ENCODE measurements at regions not wholly inside any gene's neighbourhood (a gene's known extent, or its start where the extent isn't known, plus 50 kb on each side); places are given as distances from the start of the nearest gene placed in this dataset.

DNA sequence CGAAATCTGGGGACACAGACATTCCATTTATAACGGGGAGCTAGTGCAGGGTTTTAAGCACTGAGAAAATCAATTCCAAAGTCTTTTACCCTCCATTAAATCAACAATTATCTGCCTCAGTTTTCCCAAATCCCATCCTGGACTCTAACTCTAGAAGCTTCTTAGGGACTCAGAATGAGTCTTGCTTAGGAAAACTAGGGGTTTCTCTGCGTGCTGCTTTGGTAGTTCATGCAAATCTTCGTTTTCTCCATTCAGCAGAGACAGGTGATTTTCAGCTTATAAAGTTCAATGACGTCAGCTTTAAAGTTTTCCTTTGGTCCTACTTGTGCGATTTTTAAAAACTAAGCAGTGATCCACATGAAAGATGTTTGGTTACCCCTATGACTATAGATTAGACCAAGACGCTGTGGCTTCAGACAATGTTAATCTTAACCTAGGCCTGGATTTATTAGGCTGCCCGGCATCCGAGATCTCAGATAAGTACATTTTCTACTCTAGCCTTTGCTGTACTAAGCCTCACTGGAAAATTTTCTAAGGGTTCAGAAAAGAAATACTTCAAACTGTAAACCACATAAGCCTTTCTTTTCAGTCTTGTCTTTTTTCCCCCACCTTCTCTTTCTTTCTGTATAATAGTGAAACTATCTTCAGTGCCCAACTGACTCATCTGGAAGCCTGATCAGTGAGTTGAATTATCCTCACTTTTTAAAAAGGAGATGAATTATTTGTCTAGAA lies 121.4 kb upstream of the GATB start:
- TF ChIP-seq, protein P1, sequence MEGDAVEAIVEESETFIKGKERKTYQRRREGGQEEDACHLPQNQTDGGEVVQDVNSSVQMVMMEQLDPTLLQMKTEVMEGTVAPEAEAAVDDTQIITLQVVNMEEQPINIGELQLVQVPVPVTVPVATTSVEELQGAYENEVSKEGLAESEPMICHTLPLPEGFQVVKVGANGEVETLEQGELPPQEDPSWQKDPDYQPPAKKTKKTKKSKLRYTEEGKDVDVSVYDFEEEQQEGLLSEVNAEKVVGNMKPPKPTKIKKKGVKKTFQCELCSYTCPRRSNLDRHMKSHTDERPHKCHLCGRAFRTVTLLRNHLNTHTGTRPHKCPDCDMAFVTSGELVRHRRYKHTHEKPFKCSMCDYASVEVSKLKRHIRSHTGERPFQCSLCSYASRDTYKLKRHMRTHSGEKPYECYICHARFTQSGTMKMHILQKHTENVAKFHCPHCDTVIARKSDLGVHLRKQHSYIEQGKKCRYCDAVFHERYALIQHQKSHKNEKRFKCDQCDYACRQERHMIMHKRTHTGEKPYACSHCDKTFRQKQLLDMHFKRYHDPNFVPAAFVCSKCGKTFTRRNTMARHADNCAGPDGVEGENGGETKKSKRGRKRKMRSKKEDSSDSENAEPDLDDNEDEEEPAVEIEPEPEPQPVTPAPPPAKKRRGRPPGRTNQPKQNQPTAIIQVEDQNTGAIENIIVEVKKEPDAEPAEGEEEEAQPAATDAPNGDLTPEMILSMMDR (IDR thresholded peaks at IDR 0.05; ENCODE audit: low read depth, low read length) = no peak
- H3K4me3 ChIP-seq (ENCODE audit: low read depth, low read length) = no peak overlapping the region

DNA sequence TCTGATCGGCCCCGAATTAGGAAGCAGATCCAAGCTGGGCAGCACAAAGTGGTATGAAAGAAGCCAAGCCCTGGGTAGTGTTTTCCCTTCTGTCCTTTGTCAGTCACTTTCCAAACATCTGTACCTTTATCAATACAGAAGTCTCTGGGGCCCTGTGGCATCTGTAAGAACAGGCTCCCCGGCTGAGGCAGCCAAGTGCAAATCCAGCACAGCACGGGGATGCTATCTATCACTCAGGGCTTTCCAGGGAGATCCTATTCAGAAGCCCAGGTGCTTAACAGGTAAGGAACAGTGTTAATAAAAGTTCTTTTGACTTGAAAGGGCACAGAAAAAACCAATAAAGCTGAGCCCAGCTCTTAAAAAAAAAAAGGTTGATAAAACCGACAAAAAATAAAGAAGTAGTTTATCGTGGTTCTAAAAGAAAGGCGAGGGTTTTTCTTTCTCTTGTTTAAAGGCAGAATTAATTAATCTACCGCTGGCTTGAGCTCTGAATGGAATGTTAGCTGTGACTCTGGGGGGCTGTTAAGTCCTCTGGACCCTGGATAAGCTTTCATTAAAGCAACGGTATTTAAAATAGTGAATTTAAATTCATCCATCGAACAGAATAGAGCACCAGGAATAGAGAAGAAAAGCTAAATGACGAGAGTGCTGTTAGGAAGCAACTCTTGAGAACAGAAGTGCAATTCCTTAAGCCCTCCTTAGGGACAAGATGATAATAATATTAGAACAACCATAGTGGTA lies 119.1 kb upstream of the GATB start:
- TF ChIP-seq, protein P1 (IDR thresholded peaks at IDR 0.05; ENCODE audit: low read depth, low read length) = no peak
- no peak overlapping the region for H3K4me3 ChIP-seq (ENCODE audit: low read depth, low read length)

DNA sequence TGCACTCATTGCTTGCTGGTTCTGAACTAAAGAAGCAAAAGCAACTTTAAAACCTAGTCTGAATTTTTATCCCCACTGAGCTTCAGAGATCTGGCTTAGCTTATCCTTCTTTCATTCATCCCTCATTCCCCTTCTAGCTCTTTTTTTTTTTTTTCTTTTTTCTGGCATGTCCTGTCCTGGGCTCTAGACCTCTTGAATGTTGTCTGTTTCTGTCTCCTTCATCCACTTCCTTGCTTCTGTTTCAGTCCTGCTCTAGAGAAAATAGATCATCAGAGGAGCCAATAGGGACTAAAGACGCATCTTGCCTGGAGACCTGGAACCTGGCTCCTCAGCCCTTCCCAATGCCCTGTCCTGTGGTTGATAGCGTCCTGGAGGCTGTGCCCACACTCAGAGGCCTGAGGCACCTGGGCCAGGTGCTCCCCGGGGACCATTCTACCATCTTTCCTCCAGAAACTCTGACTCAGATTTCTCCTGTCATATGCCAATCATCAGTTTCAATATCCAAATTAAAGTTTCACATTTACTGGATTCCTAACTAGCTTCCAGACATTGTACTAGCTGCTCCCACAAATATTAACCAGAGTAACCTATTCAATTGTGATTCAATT lies 115.7 kb upstream of the GATB start:
- TF ChIP-seq, protein P1 (IDR thresholded peaks at IDR 0.05; ENCODE audit: low read depth, low read length) = no peak
- no peak overlapping the region for H3K4me3 ChIP-seq (ENCODE audit: low read depth, low read length)

DNA sequence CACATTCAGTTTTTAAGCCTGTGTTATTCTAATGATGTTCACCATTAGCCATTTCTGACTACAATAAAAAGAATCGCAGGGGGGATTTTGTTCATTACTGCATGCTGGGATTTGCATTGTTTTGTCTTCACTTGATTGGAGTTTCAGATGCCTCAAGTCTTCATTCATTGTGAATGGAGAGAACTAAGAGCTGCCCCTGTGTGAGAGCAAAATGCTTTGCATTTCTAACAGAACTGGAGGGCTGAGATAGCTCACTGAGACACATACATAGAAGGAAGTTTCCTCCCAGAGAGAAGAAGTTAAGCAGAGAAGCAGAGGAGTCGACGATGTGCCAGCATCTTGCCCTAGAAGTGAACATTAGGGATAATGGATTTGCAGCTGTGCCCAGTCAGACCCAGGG lies 113.5 kb upstream of the GATB start:
- TF ChIP-seq, protein P1 (IDR thresholded peaks at IDR 0.05; ENCODE audit: low read depth, low read length) = no peak
- no peak overlapping the region for H3K4me3 ChIP-seq (ENCODE audit: low read depth, low read length)

DNA sequence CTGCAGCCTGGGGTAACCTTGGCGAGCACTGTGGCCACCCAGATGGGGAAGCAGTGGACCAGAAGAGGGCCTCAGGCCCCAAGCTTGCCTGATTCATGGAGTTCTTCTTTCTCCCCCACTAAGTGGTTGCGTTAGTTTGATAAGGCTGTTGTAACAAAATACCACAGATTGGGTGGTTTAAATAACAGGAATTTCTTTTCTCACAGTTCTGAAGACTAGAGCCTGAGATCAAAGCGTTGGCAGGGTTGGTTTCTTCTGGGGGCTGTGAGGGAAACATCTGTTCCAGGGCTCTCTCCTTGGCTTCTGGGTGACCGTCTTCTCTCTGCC lies 105.7 kb upstream of the GATB start:
- no peak overlapping the region for H3K4me3 ChIP-seq (ENCODE audit: low read depth, low read length)
- TF ChIP-seq, protein P1 (IDR thresholded peaks at IDR 0.05; ENCODE audit: low read depth, low read length) = no peak

DNA sequence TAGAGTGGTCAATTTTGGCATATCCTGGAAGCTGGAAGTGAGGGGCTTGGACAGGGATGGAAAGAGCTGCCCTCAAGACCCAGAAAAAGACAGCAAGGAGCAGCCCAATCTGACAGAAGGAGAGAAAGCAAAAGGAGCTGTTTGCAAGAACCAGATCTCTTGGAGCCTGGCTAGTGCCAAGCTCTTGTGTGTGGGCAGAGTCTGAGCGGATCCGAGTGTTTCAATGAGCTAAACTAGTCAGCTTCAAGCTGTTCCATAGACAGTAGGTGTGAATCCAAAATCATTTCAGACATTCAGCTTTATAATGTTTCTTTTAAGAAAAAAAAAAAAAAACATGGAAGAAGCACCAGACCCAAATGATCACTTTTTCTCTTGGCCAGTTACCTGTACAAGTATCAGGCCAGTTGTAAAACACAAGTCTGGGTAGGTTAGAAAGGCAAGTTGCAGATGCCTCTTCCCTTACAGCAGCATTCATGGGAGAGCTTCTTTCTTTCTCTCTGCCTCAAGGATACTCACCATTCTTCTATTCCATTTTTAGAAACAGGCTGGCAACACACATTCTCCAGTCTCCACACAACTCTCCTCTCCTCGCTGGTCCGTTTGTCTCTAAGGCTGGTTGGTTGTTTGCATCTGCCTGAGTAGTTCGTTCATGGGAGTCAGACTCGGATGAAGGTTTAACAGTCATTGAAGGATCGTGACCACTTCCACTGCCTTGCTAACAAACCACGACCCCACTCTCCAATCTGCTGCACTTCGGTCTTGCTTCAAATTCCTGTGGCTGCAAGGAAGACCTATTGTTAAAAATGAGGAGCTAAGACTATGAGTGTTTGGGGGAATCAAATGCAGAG lies 105.2 kb upstream of the GATB start:
- no peak overlapping the region for H3K4me3 ChIP-seq (ENCODE audit: low read depth, low read length)
- TF ChIP-seq, protein P1 (IDR thresholded peaks at IDR 0.05; ENCODE audit: low read depth, low read length) = no peak
